SK-N-SH (cell line): ENCODE measurements at regions not wholly inside any gene's neighbourhood (a gene's known extent, or its start where the extent isn't known, plus 50 kb on each side); places are given as distances from the start of the nearest gene placed in this dataset.

Experiments used
- CTCF ChIA-PET: fragments of 300-600, 350-600 bp; formaldehyde crosslinking; extraction: SDS; loops from one replicate; lab custom pipeline; 2021; lab: Yijun Ruan, JAX
- POLR2A ChIA-PET: fragments of 350-600 bp; sonication (Branson Sonifier 250); formaldehyde crosslinking; extraction: SDS; loops from one replicate; lab custom pipeline; 2020; ENCODE audit warnings: antibody characterized with exemption, inconsistent platforms; lab: Yijun Ruan, JAX
- DNase-seq: peaks from one replicate; pipeline ENCODE4 v3.0.0; 2012
- H2AFZ ChIP-seq: fragments of 200-600 bp; sonication (generic); 2 replicates; pipeline ENCODE4 v1.8.1; 2016; ENCODE audit warnings: antibody characterized with exemption, mild to moderate bottlenecking, low read depth
- H3F3A ChIP-seq: fragments of 200-600 bp; sonication (generic); replicated peaks from 2 replicates; pipeline ENCODE3; 2016; ENCODE audit warnings: antibody characterized with exemption, mild to moderate bottlenecking; ENCODE audit not compliant: insufficient read depth
- H3K27ac ChIP-seq, 2 experiments: fragments of 200-500 bp in 1 of 2; fragments of 200-600 bp in 1 of 2; sonication (Bioruptor generic) in 1 of 2; sonication (generic), shearing (Covaris generic) in 1 of 2; 2 replicates each; pipeline versions ENCODE4 v1.5.1 to v1.6.1; 2014 to 2016; ENCODE audit warnings: low read depth in 2 of 2, inconsistent platforms in 1 of 2, low read length in 1 of 2, mild to moderate bottlenecking in 1 of 2, mixed read lengths in 1 of 2
- H3K27me3 ChIP-seq: fragments of 200-600 bp; sonication (generic), shearing (Covaris generic); 2 replicates; pipeline ENCODE4 v1.6.1; 2016; ENCODE audit warnings: mixed run types; ENCODE audit not compliant: insufficient read depth
- H3K36me3 ChIP-seq, 2 experiments: fragments of 200-500 bp in 1 of 2; fragments of 200-600 bp in 1 of 2; sonication (Bioruptor generic) in 1 of 2; sonication (generic) in 1 of 2; replicated peaks in 1 of 2; 2 replicates each; pipeline versions ENCODE3 to v1.5.1; 2014 to 2016; ENCODE audit warnings: low read length in 1 of 2, mild to moderate bottlenecking in 1 of 2; ENCODE audit not compliant: insufficient read depth in 2 of 2, control insufficient read depth in 1 of 2
- H3K4me1 ChIP-seq, 2 experiments: fragments of 200-500 bp in 1 of 2; fragments of 200-600 bp in 1 of 2; sonication (Bioruptor generic) in 1 of 2; sonication (generic), shearing (Covaris generic) in 1 of 2; 2 replicates each; pipeline versions ENCODE4 v1.5.1 to v1.6.1; 2014 to 2016; ENCODE audit warnings: low read depth in 1 of 2, low read length in 1 of 2, mixed run types in 1 of 2; ENCODE audit not compliant: insufficient read depth in 2 of 2, control insufficient read depth in 1 of 2
- H3K4me2 ChIP-seq: fragments of 200-600 bp; sonication (generic), shearing (Covaris generic); 2 replicates; pipeline ENCODE4 v1.6.1; 2017; ENCODE audit warnings: mixed run types
- H3K4me3 ChIP-seq, 2 experiments: fragments of 200-500 bp in 1 of 2; fragments of 200-600 bp in 1 of 2; sonication (Bioruptor generic) in 1 of 2; sonication (generic), shearing (Covaris generic) in 1 of 2; 2 replicates each; pipeline versions ENCODE4 v1.5.1 to v1.8.1; 2014 to 2016; ENCODE audit warnings: low read depth in 2 of 2, inconsistent platforms in 1 of 2, low read length in 1 of 2, mild to moderate bottlenecking in 1 of 2, mixed read lengths in 1 of 2, moderate library complexity in 1 of 2
- H3K79me2 ChIP-seq: fragments of 200-600 bp; sonication (generic); 2 replicates; pipeline ENCODE4 v1.8.1; 2017; ENCODE audit warnings: mild to moderate bottlenecking; ENCODE audit not compliant: insufficient read depth
- H3K9ac ChIP-seq: fragments of 200-600 bp; sonication (generic); 2 replicates; pipeline ENCODE4 v1.6.1; 2017; ENCODE audit warnings: mixed run types
- H3K9me2 ChIP-seq: fragments of 200-600 bp; sonication (generic); 2 replicates; pipeline ENCODE4 v1.6.1; 2017; ENCODE audit warnings: mixed run types
- H3K9me3 ChIP-seq: fragments of 200-600 bp; sonication (generic); 2 replicates; pipeline ENCODE4 v1.6.1; 2017; ENCODE audit warnings: mixed run types, mild to moderate bottlenecking, moderate library complexity
- H4K20me1 ChIP-seq: fragments of 200-600 bp; sonication (generic); 2 replicates; pipeline ENCODE4 v1.6.1; 2017; ENCODE audit warnings: mild to moderate bottlenecking, mixed run types; ENCODE audit not compliant: insufficient read depth
- CHD2 ChIP-seq: fragments of 150-350 bp; IDR thresholded peaks from 2 replicates; pipeline ENCODE4 v1.6.1; 2018; ENCODE audit warnings: low read length; ENCODE audit not compliant: partially characterized antibody
- ELF1 ChIP-seq: IDR thresholded peaks from 2 replicates; pipeline ENCODE4 v1.4.0; 2012
- GABPA ChIP-seq: IDR thresholded peaks from 2 replicates; pipeline ENCODE4 v1.4.0; 2012; ENCODE audit warnings: low read depth, mild to moderate bottlenecking
- GATA2 ChIP-seq: sonication (generic); formaldehyde crosslinking; IDR thresholded peaks from 2 replicates; pipeline ENCODE4 v1.5.0; 2020; ENCODE audit warnings: mild to moderate bottlenecking, missing genetic modification reagents
- JUND ChIP-seq: IDR thresholded peaks from 2 replicates; pipeline ENCODE4 v1.4.0; 2012
- MEF2A ChIP-seq: IDR thresholded peaks from 2 replicates; pipeline ENCODE4 v1.4.0; 2012; ENCODE audit warnings: low read depth, borderline replicate concordance
- MXI1 ChIP-seq: IDR thresholded peaks from 2 replicates; pipeline ENCODE4 v1.6.1; 2012; ENCODE audit warnings: mild to moderate bottlenecking, low read depth, low read length, improper control_type of control experiment
- POLR2AphosphoS5 ChIP-seq: IDR thresholded peaks from 2 replicates; pipeline ENCODE4 v1.6.1; 2012; ENCODE audit warnings: low read depth, low read length
- RAD21 ChIP-seq: IDR thresholded peaks from 2 replicates; pipeline ENCODE4 v1.6.1; 2012; ENCODE audit warnings: mild to moderate bottlenecking, low read length
- RFX5 ChIP-seq: IDR thresholded peaks from 2 replicates; pipeline ENCODE4 v1.6.1; 2012; ENCODE audit warnings: mild to moderate bottlenecking, improper control_type of control experiment, low read length
- SIN3A ChIP-seq: IDR thresholded peaks from 2 replicates; pipeline ENCODE4 v1.6.1; 2012; ENCODE audit warnings: low read depth, mild to moderate bottlenecking, low read length, moderate library complexity, borderline replicate concordance
- SMC3 ChIP-seq: IDR thresholded peaks from 2 replicates; pipeline ENCODE4 v1.6.1; 2012; ENCODE audit warnings: low read depth, low read length, improper control_type of control experiment
- TCF12 ChIP-seq: IDR thresholded peaks from 2 replicates; pipeline ENCODE4 v1.4.0; 2012
- TF ChIP-seq, protein P1 (sequence below): fragments of 200-600 bp; sonication (generic); IDR thresholded peaks from 2 replicates; pipeline ENCODE4 v1.6.1; 2017; ENCODE audit warnings: antibody characterized with exemption, mild to moderate bottlenecking, moderate library complexity
- TF ChIP-seq, protein P2 (sequence below): IDR thresholded peaks from 2 replicates; pipeline ENCODE4 v1.4.0; 2012; ENCODE audit warnings: low read depth, borderline replicate concordance
- TF ChIP-seq, protein P3 (sequence below): IDR thresholded peaks from 2 replicates; pipeline ENCODE4 v1.6.1; 2012; ENCODE audit warnings: mild to moderate bottlenecking, low read depth, low read length, moderate library complexity
- TF ChIP-seq, protein P4 (sequence below): IDR thresholded peaks from 2 replicates; pipeline ENCODE4 v1.4.0; 2012; ENCODE audit warnings: low read depth, borderline replicate concordance
- TF ChIP-seq, protein P5 (sequence below): fragments of 150-350 bp; IDR thresholded peaks from 2 replicates; pipeline ENCODE4 v1.6.1; 2016; ENCODE audit warnings: mild to moderate bottlenecking, low read depth, low read length

DNA sequence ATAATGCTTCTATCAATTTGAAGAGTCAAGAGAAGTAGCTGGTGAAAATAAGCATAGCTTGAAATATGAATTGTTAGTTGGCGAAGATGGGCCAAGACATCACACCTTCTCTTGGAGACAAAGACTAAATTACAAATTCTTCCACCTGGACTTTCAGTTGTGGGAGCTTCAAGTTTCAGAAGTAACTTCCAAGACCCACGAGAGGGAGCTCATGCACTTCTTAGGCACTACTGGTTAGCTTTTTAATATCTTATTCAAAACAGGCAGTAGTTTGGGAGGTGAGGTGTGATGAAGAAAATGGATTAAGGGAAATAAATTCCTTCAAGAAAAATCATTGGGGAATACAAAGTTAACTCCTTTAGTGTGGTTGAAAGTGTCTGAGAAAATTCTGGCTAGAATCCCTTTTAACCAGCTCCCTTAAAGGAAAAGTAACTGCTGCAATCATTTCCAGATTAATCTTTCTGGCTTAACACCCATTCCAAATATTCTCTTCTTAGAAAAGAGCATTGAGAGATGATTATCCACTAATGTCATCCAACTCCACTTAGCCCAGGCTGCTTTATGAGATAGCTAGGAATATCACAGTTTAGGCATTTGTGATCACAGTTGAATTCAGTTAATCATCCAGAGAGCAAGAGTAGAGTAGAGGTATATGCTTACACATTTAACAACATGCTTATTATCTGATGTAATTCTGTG is 139.5 kb upstream of the DMRTA1 start (continued):
- TF ChIP-seq, protein P1, sequence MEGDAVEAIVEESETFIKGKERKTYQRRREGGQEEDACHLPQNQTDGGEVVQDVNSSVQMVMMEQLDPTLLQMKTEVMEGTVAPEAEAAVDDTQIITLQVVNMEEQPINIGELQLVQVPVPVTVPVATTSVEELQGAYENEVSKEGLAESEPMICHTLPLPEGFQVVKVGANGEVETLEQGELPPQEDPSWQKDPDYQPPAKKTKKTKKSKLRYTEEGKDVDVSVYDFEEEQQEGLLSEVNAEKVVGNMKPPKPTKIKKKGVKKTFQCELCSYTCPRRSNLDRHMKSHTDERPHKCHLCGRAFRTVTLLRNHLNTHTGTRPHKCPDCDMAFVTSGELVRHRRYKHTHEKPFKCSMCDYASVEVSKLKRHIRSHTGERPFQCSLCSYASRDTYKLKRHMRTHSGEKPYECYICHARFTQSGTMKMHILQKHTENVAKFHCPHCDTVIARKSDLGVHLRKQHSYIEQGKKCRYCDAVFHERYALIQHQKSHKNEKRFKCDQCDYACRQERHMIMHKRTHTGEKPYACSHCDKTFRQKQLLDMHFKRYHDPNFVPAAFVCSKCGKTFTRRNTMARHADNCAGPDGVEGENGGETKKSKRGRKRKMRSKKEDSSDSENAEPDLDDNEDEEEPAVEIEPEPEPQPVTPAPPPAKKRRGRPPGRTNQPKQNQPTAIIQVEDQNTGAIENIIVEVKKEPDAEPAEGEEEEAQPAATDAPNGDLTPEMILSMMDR = peak; percentile 64
- TF ChIP-seq CHD2 = no peak

DNA sequence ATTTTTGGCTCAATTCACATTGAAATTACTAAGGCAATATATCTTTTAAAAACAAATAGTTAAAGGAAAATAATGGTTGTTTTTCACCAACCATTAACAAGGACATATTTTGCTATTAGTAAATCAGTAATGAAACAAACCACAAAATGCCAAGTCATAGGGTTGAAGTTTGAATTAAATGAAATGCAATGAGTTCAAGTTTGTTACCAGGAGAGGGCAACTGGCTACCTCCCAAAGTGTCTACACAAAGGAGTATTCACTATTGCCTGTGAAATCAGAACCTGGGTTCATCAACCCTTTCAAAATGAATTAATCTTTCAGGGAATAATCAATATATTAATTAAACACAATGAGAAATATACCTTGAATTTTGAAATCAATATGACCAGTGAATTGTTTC is 138.4 kb upstream of the DMRTA1 start:
- ChIA-PET POLR2A (no interaction called here), CTCF (interaction anchor here (2.3 kb wide), 1 partner anchor 144 kb away, joined by 11 read pairs; no protein-coding TSS in a partner anchor)
- no peak overlapping the region for H2AFZ ChIP-seq
- TF ChIP-seq, protein P2, sequence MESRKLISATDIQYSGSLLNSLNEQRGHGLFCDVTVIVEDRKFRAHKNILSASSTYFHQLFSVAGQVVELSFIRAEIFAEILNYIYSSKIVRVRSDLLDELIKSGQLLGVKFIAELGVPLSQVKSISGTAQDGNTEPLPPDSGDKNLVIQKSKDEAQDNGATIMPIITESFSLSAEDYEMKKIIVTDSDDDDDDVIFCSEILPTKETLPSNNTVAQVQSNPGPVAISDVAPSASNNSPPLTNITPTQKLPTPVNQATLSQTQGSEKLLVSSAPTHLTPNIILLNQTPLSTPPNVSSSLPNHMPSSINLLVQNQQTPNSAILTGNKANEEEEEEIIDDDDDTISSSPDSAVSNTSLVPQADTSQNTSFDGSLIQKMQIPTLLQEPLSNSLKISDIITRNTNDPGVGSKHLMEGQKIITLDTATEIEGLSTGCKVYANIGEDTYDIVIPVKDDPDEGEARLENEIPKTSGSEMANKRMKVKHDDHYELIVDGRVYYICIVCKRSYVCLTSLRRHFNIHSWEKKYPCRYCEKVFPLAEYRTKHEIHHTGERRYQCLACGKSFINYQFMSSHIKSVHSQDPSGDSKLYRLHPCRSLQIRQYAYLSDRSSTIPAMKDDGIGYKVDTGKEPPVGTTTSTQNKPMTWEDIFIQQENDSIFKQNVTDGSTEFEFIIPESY = no peak
- TF ChIP-seq RAD21 = no peak
- TF ChIP-seq POLR2AphosphoS5 = no peak
- TF ChIP-seq, protein P3, sequence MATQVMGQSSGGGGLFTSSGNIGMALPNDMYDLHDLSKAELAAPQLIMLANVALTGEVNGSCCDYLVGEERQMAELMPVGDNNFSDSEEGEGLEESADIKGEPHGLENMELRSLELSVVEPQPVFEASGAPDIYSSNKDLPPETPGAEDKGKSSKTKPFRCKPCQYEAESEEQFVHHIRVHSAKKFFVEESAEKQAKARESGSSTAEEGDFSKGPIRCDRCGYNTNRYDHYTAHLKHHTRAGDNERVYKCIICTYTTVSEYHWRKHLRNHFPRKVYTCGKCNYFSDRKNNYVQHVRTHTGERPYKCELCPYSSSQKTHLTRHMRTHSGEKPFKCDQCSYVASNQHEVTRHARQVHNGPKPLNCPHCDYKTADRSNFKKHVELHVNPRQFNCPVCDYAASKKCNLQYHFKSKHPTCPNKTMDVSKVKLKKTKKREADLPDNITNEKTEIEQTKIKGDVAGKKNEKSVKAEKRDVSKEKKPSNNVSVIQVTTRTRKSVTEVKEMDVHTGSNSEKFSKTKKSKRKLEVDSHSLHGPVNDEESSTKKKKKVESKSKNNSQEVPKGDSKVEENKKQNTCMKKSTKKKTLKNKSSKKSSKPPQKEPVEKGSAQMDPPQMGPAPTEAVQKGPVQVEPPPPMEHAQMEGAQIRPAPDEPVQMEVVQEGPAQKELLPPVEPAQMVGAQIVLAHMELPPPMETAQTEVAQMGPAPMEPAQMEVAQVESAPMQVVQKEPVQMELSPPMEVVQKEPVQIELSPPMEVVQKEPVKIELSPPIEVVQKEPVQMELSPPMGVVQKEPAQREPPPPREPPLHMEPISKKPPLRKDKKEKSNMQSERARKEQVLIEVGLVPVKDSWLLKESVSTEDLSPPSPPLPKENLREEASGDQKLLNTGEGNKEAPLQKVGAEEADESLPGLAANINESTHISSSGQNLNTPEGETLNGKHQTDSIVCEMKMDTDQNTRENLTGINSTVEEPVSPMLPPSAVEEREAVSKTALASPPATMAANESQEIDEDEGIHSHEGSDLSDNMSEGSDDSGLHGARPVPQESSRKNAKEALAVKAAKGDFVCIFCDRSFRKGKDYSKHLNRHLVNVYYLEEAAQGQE = no peak
- no peak for TF ChIP-seq ELF1
- no peak for TF ChIP-seq SIN3A
- no peak for TF ChIP-seq GATA2 (CRISPR knock-in tag)
- TF ChIP-seq, protein P4, sequence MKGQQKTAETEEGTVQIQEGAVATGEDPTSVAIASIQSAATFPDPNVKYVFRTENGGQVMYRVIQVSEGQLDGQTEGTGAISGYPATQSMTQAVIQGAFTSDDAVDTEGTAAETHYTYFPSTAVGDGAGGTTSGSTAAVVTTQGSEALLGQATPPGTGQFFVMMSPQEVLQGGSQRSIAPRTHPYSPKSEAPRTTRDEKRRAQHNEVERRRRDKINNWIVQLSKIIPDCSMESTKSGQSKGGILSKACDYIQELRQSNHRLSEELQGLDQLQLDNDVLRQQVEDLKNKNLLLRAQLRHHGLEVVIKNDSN = no peak
- TF ChIP-seq, protein P1 = no peak
- no peak for TF ChIP-seq JUND
- TF ChIP-seq RFX5 = no peak
- no peak for TF ChIP-seq MEF2A
- no peak for TF ChIP-seq TCF12
- no peak for TF ChIP-seq MXI1
- no peak for TF ChIP-seq GABPA
- TF ChIP-seq, protein P5, sequence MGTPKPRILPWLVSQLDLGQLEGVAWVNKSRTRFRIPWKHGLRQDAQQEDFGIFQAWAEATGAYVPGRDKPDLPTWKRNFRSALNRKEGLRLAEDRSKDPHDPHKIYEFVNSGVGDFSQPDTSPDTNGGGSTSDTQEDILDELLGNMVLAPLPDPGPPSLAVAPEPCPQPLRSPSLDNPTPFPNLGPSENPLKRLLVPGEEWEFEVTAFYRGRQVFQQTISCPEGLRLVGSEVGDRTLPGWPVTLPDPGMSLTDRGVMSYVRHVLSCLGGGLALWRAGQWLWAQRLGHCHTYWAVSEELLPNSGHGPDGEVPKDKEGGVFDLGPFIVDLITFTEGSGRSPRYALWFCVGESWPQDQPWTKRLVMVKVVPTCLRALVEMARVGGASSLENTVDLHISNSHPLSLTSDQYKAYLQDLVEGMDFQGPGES = no peak
- TF ChIP-seq SMC3 = no peak
- no peaks in the 10 kb centered on the region for H3K36me3 ChIP-seq
- no peaks in the 10 kb centered on the region for H3F3A ChIP-seq
- no peaks in the 10 kb centered on the region for H3K4me1 ChIP-seq
- no peaks in the 10 kb centered on the region for H3K9me2 ChIP-seq
- H4K20me1 ChIP-seq = no peaks in the 10 kb centered on the region
- no peaks in the 10 kb centered on the region for H3K9me3 ChIP-seq
- H3K27me3 ChIP-seq = no peaks in the 10 kb centered on the region
- no peak overlapping the region for H3K4me2 ChIP-seq
- no peak overlapping the region for H3K4me3 ChIP-seq
- H3K9ac ChIP-seq = no peak overlapping the region
- H3K27ac ChIP-seq = no peak overlapping the region
- no peak for DNase-seq
- no peaks in the 10 kb centered on the region for H3K79me2 ChIP-seq
